ENCODE measurements at regions not wholly inside any gene's neighbourhood (a gene's known extent, or its start where the extent isn't known, plus 50 kb on each side); places are given as distances from the start of the nearest gene placed in this dataset.
"Not testable (repeated sequence)": the region's sequence is repeated elsewhere in the genome, so short reads cannot be mapped to it uniquely, and the experiment has no call there.

DNA sequence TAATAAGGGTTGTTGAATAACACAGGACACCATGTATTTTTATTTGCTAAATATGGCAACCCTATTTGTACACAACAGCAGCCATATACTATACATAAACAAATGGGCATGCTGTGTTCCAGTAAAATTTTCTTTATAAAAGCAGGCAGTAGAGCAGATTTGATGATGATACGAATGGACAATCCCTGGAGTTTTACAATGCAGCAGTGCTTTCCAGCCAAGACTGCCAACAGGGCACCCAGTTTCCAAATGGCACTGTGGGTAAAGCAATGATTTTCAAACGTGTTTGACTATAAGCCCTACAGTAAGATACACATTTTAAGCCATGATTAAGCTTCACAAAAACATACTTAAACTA is 282.7 kb downstream of the NUAK1 start:
- no peak for DNase-seq

DNA sequence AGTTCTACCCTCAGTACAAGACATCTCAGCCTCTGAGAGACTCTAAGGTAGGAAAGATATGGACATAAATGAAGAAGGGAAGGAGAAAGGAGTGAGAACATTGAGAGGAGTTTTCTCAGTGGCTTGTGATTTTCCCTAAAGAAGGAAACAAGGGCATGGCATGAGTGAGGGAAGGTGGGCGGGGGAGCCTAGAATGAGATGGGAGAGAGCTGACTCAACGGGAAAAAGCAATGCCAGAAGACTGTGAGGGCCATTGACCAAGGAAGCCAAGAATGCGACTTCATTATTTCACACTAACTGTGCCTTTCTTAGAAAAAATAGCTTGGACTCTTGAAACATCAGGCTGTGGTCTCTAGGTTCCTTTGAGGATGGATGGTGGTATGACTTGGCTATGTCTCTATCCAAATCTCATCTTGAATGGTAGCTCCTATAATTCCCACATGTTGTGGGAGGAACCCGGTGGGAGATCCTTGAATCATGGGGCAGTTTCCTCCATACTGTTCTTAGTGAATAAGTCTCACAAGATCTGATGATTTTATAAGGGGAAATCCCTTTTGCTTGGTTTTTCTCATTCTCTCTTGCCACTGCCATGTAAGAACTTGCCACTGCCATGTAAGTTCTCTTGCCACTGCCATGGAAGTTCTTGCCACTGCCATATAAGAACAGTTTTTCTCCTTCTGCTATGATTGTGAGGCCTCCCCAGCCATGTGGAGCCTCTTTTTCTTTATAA is 279.6 kb downstream of the NUAK1 start:
- no peak for DNase-seq

DNA sequence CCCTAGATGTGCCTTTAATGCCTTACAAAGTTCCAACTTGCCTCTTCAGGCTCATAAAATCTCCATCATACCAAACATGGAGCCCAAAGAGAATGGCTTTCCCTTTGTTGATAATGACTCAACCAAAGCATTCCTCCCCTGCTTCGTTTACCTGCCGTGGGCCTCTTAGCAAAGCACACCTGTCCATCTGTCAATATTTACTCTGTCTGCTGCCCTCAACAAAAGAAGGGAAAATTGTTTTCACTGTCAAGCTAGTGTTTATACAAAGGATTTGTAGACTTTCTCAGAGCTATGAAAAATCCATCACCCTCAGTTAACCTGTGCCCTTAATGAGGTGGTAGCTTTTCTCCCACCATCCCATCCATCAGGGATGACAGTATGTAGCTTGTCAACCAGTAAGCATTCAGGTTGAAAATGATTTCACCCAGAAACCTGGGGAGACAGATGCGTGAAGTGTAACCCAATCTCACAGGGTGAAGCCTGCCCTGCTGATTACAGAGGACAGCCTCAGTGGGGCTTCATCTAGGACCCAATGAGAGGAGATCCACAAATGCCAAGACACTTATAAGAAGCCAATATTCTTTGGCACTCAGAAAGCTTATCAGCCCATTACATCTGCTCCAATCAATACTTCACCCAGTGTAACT is 278.1 kb downstream of the NUAK1 start:
- DNase-seq, result no peak

DNA sequence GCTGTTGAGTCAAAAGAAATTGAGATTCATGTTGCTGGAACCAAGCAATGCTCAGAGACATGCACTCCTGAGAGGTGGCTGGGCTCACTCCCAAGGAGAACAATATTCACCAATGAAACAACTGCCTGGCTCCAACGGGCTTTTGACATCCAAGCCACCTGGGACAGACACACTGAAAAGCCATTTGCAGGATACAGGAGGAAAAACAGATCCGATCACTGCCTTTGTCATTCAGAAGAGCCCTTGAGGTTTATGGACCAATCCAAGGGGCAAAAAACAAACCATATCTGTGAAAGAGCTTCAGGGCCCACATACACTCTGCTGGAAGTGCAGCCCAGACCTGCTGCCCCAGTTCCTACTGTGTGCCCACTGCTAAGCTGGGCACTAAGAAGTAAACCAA is 277.5 kb downstream of the NUAK1 start:
- DNase-seq, result no peak

DNA sequence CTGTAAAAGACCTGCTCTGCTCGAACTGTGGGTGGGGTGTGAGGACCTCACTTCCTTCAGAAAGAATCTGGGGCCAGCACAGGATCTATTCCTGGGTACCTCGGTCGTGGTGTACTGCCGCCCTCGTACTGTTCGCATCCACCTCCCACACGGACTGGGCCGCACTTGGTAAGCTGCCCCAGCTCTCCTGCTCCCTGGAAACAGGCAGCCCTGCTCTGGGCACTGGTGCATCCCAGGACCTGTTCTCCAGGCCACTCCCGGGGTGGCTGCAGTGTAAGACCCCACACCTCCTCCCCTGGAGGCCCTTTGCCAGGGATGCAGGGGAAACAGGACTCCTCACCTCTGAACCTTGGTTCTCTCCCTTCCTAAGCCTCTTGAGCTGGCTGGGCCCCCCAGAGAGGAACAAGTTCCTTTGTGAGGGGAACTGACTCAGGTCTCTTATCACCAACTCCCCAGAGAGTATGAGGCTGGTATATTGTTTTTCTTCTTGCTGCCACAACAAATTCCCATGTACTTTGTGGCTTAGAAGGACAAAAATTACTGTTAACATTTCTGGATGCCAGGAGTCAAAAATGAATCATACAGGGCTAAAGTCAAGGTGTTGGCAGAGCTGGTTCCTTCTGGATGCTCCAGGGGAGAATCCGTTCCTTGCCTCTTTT is 276.5 kb downstream of the NUAK1 start:
- no peak for DNase-seq

DNA sequence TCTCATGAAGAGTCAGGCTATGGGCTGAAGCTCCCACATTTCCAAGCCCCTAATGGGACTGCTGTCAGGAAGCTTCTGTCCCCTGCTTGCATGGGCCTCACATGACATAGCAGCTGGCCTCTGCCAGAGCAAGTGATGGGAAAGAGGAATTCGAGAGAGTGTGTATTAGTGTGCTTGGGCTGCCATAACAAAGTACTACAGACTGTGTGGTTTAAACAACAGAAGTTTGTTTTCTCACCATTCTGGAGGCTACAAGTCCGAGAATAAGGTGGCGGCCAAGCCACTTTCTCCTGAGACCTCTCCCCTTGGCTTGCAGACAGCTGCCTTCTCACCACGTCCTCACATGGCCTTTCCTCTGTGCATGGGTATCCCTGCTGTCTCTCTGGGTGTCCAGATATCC is 274.4 kb downstream of the NUAK1 start:
- no peak for DNase-seq

DNA sequence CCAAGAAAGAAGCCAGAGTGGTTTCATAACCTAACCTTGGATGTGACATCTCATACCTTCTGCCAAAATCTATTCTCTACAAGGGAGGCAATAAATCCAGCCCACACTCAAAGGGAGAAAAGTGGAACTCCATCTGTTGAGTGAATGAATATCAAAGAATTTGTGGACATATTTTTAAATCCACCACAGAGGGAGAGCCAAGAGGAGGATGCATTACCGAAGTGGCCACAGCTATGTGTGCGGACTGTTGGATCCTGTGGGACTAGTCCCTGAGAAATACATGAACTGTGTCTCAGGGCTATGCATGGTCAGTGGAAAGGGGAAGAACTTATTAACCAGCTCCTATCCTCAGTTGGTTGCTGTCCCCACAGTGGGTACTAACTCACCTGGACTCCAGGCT is 273.9 kb downstream of the NUAK1 start:
- DNase-seq, result no peak

DNA sequence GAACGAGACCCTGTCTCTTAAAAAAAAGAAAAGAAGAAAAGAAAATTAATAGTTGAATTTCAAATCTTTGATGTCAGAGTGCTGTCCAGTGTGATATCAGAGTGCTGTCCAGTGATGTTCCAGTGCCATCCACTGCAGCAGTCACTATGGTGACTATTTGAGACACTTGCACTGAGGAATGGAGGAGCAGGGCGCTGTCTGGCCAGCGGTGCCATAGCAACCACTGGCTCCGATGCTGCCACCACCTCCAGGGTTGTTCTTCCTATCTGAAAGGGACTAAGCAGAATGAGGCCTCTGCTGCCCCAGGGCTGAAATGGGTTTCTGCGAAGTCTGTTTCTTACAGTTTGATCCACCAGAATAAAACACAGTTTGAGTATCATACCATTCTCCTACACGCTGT is 272.9 kb downstream of the NUAK1 start:
- no peak for DNase-seq

DNA sequence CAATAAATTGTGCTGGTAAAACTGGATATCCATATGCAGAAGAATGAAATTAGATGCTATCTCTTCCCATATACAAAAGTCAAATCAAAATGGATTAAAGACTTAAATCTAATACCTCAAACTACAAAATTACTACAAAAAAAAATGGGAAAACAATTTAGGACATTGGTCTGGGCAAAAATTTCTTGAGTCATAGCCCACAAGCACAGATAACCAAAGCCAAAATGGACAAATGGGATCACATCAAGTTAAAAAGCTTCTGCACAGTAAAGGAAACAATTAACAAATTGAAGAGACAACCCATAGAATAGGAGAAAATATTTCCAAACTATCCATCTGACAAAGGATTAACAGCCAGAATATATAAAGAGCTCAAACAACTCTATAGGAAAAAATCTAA is 264.6 kb downstream of the NUAK1 start:
- no peak for DNase-seq

DNA sequence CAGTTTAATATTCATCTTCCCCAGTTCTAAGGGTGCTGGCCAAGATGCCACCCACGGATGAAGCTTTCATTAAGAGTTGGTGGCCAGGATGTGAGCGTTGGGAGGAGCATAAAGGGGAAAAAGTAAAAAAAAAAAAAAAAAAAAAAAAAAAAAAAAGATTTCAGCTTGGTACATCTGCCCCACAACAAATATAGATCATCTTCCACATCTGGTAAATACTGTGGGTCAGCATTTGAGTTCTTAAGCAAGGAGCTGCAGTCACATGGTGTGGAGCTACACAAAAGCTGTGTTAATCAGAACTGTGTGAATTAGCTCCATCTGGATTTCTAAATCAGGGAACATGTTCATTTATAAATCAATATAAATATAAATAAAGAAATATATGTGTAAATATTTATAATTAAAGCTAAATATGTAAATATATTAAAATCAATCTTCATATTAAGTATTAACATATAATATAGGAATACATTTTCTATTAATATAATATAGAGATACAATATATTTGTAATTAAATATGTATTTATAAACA is 262.3 kb downstream of the NUAK1 start:
- no peak for DNase-seq

DNA sequence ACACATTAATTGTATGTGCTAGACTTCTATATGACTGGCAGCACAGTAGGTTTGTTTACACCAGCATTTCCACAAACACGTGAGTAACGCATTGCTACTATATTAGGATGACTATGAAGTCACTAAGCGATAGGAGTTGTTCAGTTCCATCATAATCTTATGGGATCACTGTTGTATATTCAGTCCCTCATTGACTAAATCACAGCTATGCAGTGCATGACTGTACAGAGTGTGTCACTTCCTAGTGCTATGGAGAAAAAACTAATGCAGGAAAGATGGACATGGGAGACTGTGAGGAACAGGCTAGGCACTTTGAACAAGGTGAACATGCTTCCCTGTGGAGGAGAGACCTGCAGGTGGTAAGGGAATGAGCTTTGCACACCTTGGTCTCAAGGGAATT is 259.8 kb downstream of the NUAK1 start:
- DNase-seq, result no peak

DNA sequence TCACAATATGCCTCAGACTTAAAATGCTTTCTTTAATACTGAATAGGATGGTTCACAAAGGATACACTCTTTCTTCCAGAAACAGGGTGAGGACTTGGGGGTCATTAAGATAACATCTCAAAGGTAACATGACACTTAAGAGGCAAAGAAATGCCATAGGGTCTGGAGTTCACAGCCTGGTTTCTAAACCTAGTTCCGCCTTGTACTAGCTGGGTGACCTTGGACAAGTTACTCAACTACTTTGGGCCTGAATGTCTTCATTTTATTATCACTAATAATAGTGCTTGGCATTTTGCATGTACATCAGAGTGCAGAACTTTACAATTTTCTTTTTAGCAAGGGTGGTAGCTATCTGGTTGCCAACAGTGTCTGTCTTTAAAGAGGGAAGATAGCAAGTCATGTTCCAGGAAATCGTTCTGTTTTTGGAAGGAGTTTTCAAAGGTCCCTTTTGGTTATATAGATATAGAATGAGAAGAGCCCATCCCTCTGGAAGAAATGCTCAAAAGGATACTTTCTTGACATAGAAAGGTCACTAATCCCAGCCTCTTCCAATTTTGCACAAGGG is 257.8 kb downstream of the NUAK1 start:
- no peak for DNase-seq

DNA sequence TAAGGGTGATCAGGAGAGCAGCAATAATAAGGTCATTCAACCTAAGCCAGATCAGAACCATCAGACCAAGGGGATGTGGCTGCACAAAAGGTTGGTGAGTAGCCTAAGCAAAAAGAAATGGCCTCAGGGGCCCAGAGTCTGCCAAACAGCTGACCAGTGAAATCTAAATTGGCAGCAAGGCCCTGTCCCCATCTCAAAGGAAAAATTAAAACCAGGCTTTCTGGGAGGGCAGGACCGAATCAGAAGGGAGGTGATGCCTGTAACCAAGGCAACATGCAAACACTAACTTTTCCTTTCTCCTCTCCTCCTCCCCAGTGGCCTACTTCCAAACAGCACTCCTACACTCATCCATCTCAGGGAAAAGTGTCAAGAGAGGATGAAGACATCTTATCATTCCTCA is 256.4 kb downstream of the NUAK1 start:
- DNase-seq, result no peak

DNA sequence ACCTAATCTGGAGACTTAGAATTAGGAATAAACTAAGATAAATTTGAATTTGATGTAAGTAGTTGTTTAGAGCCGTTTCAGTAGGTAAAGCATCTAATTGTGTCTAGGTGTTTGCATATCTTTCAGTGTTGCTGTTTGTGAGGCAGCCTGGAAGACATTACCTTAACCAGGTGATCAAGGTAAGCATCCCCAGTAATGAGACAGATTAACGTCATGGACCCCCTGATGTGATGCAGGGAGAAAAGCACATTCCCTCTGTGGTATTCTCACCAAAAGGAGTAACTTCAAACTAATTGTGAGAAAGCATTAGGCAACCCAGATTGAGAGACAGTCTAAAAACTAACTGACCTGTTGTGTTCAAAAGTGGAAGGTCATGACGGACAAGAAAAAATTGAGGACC is 251.6 kb downstream of the NUAK1 start:
- DNase-seq, result no peak

DNA sequence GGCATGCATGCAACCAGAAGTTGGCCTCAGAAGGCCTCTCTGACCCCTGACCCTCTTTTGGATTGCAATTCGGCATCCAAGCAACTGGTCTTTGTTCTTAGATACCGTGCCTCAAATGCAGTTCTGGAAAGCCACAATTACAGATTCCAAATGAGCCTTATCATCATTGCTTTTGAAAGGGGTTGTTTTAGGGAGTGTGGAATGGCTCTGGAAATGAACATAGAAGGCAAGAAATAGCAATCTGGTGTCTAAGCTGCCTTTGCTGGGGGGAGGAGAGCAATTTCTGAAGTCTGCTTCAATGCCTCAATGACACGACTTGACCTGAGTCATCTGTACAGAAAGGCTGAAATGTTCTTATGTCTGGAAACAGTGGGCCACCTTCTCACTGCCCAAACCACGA is 250.1 kb downstream of the NUAK1 start:
- DNase-seq, result no peak

DNA sequence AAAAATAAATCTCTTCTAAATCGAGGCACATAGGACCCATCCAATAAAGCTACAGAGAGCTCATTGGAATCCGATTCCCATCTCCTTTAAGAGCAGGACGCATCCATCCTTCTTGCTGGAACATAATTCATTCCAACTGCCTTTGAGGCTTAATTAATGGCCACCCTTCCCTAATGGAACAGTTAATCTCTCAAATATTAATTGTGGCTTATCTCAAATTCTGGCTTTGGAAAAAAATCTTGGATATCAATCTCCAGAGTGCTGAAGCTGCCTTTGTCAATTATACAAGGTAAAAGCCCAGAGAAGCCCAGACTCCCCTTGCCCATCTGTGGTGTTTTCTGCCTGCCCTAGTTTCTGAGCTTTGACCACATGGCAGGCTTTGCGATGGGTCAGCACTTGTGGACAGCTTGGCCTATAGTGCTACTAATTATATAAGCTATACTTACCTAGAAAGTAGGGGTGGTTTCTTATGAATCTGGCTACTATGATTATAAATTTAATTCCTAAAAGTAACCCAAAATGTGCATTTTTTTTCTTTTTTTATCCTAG is 246.3 kb downstream of the NUAK1 start:
- no peak for DNase-seq

DNA sequence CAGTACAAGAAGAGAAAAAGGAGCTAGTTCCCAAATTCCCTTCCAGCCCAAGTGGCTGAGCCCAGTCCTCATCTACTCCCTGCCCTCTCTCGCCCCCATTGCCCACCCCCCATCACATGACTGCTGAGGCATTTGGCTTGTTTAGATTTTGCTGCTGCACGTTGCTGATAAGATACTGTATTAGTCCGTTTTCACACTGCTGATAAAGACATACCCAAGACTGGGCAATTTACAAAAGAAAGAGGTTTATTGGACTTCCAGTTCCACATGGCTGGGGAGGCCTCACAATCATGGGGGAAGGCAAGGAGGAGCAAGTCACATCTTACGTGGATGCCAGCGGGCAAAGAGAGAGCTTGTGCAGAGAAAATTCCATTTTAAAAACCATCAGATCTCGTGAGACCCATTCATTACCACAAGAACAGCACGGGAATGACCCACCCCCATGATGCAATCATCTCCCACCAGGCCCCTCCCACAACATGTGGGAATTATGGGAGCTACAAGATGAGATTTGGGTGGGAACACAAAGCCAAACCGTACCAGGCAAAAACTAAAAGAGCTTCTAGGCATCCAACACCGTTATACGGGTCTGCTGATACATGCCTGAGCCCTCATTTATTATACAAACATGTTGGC is 243.4 kb downstream of the NUAK1 start:
- not testable (repeated sequence) for DNase-seq

DNA sequence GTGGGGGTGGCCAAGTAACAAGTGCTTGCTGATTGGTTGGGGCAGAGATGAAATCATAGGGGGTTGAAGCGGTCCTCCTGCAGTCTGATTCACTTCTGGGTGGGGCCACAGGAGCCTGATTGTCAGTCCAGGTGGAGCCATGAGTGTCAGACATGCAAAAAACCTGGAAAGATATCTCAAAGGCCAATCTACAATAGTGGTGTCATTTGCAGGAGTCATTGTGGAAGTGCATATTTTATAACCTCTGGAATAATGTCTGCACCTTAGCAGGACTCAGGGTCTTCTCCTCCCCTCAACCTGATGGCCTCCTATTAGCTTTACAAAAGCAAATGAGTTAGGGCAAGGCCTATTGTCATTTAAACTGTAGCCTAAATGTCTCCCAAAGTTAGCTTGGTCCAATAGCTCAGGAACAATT is 241.4 kb downstream of the NUAK1 start:
- DNase-seq, result no peak

DNA sequence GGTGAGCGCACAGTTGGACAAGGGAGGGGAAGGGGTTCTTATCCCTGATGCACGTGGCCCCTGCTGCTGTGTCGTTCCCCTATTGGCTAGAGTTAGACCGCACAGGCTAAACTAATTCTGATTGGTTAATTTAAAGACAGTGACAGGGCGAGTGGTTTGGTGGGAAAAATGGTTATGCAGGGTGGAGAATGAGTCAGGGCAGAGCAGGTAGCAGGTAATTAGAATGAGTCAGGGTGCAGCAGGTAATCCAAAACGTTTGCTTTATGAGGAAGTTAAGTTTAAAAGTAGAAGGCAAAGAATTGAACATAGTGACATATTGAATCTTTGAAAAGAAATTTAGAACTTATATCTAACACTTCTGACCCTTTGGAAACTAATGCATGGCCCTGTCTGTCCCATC is 240.5 kb downstream of the NUAK1 start:
- DNase-seq, result not testable (repeated sequence)

DNA sequence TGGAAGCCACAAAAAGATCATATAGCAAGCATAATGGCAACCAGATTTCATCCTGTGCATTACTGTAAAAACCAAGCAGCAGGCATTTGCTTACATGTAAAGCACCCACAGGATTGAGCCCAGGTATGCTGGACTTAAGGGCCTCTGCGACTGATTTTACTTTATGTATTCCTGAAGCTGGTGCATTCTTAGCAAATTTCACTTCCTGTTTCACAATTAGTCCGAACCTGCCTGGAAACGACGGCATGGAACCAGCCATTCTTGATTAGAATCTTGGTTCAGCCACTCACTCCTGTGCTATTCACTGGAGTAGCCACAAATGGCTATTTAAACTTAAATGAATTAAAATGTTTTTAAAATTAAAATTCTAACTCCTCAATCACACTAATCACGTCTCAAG is 239.2 kb downstream of the NUAK1 start:
- DNase-seq, result no peak

DNA sequence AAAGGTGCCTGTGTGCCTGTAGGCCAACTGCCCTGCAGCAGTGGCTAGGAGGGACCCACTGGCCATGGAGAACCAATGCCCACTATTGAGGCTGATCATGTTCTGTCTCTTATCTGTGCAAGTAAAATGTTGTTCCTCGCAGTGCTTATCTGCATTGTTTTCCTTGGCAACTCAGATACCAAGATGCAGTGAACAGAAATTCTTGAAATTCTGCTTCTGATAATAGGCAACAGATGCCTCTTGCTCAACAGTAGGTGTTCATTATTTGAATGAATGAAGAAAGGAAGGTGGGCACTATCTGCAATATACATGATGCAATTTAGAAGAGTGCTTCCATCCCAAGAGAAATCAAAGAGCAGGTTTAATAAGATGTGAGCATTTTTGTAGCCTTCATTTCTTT is 232.2 kb downstream of the NUAK1 start:
- DNase-seq, result no peak

DNA sequence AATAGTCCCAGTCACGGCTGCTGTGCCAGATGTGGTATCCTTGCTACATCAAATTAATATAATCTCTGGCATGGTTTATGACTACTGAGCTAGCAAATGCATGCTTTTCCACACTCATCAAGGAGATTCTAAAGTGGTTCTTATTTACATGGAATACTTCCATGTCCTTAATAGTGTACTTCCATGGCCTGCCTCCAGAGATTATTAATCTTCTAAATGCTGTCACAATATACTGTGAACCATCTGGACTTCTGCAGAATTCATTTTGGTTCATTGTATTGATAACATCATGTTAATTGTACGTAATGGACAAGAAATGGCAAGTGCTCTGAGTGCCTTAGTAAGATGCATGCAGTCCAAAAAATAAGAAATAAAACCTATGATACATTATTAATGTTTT is 230.8 kb downstream of the NUAK1 start:
- DNase-seq, result no peak

DNA sequence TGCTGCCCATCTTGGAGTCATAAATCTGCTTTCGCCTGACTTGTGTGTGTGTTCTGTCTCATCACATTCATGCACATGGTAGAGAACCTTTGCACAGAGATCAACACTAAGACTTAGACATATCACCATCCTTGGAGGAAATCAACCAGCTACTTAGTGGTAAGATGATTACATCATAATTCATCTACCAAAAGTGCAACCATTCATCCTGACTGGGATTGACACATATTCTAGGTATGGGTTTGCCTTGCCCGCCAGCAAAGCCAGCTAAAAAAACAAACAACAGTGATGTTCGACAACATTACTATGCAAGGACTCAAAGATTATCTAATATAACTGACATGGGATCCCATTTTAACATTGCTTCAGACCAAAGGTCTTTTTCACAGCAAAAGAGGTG is 228.7 kb downstream of the NUAK1 start:
- no peak for DNase-seq
